ENCODE measurements at regions not wholly inside any gene's neighbourhood (a gene's known extent, or its start where the extent isn't known, plus 50 kb on each side); places are given as distances from the start of the nearest gene placed in this dataset.
A peak's percentile ranks its signal among the peaks of the same experiment; 100 is the strongest.

- no peak for ATAC-seq
- in situ Hi-C loops (cut with HindIII; ENCODE audit: extremely low pct_ligation_motif_present, low pct_unique_long_range_greater_than_20kb) = no loop called here
- FAIRE-seq = no peak
- Histone ChIP-seq H2AFZ (ENCODE audit: low read length) (no peak overlapping the region), H3K79me2 (ENCODE audit: insufficient read depth, low read length) (no peaks in the 10 kb centered on the region), H3K4me1 (ENCODE audit: insufficient read depth, low read length) (no peaks in the 10 kb centered on the region), H3K36me3 (replicated peaks in 1 of 2; ENCODE audit: control insufficient read depth in 1 of 2, insufficient read depth in 2 of 2, low read length in 2 of 2) (no peaks in the 10 kb centered on the region), H3K4me3 (replicated peaks in 1 of 3; ENCODE audit: insufficient read depth in 1 of 3, low read depth in 2 of 3, low read length in 3 of 3) (no peak overlapping the region), H3K9ac (ENCODE audit: insufficient read depth, low read depth, low read length) (no peak overlapping the region), H3K27ac (ENCODE audit: extremely low read length, insufficient read depth, low read length) (no peak overlapping the region), H3K27me3 (ENCODE audit: control insufficient read depth in 1 of 2, insufficient read depth in 2 of 2, low read length in 2 of 2) (peaks cover 0 to 7% of the 10 kb centered on the region in 2 experiments; a peak in 2 of 5 replicates), H3K9me3 (ENCODE audit: low read length) (no peaks in the 10 kb centered on the region), H4K20me1 (ENCODE audit: insufficient read depth, low read length) (no peaks in the 10 kb centered on the region), H3K4me2 (ENCODE audit: low read depth, low read length) (no peak overlapping the region)
- no peak for TF ChIP-seq THAP9 (CRISPR knock-in tag; IDR thresholded peaks at IDR 0.05; ENCODE audit: borderline replicate concordance)
- no peak for TF ChIP-seq PTBP1 (IDR thresholded peaks at IDR 0.05; ENCODE audit: low read depth, low read length, poor library complexity, severe bottlenecking)
- no peak for TF ChIP-seq ZBTB21 (CRISPR knock-in tag; IDR thresholded peaks at IDR 0.05)
- no peak for TF ChIP-seq KAT7 (CRISPR knock-in tag; IDR thresholded peaks at IDR 0.05; ENCODE audit: borderline replicate concordance)
- TF ChIP-seq TSC22D2 (CRISPR knock-in tag; IDR thresholded peaks at IDR 0.05; ENCODE audit: borderline replicate concordance) = no peak
- no peak for TF ChIP-seq ZSCAN25 (CRISPR knock-in tag; IDR thresholded peaks at IDR 0.05)
- TF ChIP-seq ZEB1 (IDR thresholded peaks at IDR 0.05; ENCODE audit: insufficient replicate concordance, low read depth) = peak; percentile 44
- TF ChIP-seq ZNF703 (CRISPR knock-in tag; IDR thresholded peaks at IDR 0.05; ENCODE audit: borderline replicate concordance) = no peak
- TF ChIP-seq TMF1 (CRISPR knock-in tag; IDR thresholded peaks at IDR 0.05; ENCODE audit: low read depth) = no peak
- no peak for TF ChIP-seq TBP (CRISPR knock-in tag; IDR thresholded peaks at IDR 0.05)
- no peak for TF ChIP-seq TP53 (CRISPR knock-in tag; conservative IDR thresholded peaks at IDR 0.05)
- no peak for TF ChIP-seq E2F5 (CRISPR knock-in tag; conservative IDR thresholded peaks at IDR 0.05)
- TF ChIP-seq ZNF362 (CRISPR knock-in tag; IDR thresholded peaks at IDR 0.05; ENCODE audit: borderline replicate concordance) = no peak
- TF ChIP-seq HINFP (CRISPR knock-in tag; IDR thresholded peaks at IDR 0.05; ENCODE audit: low read depth) = no peak
- 0 out of 2 replicates have a peak, but pooled peaks have one; percentile 25 for TF ChIP-seq FOXK2 (IDR thresholded peaks at IDR 0.05)
- intact Hi-C loops (cut with micrococcal nuclease; ENCODE audit: unreplicated experiment) = no loop called here
- no peak for DNase-seq (ENCODE audit: low spot score)
- ChIA-PET CTCF (ENCODE audit: low intra/inter-chr PET ratio, low total read pairs) (no interaction called here), POLR2A (no interaction called here)
- no TSS peak for BruUV-seq (replicated peaks)
These were observed 53.9 kb upstream of the COG2 start for GRCh38 chr1:230588323-230588746.

Data from HepG2 (cell line).